ENCODE measurements at regions not wholly inside any gene's neighbourhood (a gene's known extent, or its start where the extent isn't known, plus 50 kb on each side); places are given as distances from the start of the nearest gene placed in this dataset.

DNA sequence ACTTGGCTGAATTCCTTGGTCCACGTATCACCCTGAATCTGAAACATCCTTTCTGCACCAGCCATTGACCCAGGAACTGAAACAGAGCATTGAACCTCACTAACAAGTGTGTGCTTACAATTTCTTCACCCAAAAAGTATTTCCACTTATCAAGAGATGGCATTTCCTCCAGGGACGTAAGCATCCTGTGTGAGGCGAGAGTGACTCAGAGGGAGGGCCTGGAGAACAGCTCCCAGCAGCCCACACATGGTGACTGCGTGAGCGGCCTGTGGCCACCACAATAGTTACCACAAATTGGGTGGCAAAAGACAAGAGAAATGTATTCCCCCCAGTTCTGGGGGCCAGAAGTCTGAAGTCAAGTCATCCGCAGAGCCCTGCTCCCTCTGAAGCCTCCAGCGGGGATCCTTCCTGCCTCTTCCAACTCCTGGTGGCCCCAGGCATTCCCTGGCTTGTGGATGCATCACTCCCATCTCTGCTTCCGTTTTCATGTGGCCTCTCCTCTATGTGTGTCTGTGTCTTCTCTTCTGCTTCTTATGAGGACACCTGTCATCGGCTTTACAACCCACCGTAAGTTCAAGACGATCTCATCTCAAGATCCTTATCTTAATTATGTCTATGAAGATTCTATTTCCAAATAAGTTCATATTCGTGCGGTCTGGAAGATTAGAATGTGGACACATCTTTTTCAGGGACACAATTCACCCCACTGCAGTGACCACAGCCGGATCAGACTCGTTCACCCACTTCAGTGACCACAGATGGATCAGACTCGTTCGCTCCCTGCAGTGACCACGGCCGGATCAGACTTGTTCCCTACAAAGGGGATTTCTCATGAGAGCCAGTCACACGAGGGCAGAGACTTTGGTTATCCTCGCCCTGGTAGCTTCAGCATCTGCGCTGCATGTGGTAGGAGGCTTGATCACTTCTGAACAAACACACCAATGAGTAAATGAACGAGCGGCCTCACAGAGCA, 122.6 kb upstream of the FOXF1 start:
- in situ Hi-C loops (cut with MboI; ENCODE audit: low pct_unique_long_range_greater_than_20kb, low sequenced_read_pairs, unreplicated experiment), result no loop called here
- TF ChIP-seq, protein P1, sequence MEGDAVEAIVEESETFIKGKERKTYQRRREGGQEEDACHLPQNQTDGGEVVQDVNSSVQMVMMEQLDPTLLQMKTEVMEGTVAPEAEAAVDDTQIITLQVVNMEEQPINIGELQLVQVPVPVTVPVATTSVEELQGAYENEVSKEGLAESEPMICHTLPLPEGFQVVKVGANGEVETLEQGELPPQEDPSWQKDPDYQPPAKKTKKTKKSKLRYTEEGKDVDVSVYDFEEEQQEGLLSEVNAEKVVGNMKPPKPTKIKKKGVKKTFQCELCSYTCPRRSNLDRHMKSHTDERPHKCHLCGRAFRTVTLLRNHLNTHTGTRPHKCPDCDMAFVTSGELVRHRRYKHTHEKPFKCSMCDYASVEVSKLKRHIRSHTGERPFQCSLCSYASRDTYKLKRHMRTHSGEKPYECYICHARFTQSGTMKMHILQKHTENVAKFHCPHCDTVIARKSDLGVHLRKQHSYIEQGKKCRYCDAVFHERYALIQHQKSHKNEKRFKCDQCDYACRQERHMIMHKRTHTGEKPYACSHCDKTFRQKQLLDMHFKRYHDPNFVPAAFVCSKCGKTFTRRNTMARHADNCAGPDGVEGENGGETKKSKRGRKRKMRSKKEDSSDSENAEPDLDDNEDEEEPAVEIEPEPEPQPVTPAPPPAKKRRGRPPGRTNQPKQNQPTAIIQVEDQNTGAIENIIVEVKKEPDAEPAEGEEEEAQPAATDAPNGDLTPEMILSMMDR (IDR thresholded peaks at IDR 0.05; ENCODE audit: extremely low read depth, insufficient read depth, missing control alignments), result no peak
- DNase-seq (ENCODE audit: low spot score), result no peak

DNA sequence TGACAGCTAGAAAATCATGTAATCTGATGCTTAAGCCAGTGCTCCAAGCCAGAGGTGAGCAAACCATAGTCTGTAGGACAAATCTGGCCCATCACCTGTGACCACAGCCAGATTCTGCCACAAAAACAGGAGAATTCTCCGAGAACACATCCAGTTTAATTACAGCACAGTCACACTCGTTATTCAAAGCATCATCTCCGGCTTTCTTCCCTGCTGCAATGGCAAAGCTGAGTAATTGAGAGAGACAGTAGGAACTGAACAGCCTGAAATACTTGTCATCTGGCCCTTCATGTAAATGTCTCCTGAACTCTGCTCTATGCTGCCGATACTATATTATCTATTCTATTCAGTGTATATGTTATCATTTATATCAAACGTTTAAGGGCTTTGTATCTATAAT, 121.4 kb upstream of the FOXF1 start:
- in situ Hi-C loops (cut with MboI; ENCODE audit: low pct_unique_long_range_greater_than_20kb, low sequenced_read_pairs, unreplicated experiment), result no loop called here
- DNase-seq (ENCODE audit: low spot score), result no peak
- TF ChIP-seq, protein P1 (IDR thresholded peaks at IDR 0.05; ENCODE audit: extremely low read depth, insufficient read depth, missing control alignments), result no peak

DNA sequence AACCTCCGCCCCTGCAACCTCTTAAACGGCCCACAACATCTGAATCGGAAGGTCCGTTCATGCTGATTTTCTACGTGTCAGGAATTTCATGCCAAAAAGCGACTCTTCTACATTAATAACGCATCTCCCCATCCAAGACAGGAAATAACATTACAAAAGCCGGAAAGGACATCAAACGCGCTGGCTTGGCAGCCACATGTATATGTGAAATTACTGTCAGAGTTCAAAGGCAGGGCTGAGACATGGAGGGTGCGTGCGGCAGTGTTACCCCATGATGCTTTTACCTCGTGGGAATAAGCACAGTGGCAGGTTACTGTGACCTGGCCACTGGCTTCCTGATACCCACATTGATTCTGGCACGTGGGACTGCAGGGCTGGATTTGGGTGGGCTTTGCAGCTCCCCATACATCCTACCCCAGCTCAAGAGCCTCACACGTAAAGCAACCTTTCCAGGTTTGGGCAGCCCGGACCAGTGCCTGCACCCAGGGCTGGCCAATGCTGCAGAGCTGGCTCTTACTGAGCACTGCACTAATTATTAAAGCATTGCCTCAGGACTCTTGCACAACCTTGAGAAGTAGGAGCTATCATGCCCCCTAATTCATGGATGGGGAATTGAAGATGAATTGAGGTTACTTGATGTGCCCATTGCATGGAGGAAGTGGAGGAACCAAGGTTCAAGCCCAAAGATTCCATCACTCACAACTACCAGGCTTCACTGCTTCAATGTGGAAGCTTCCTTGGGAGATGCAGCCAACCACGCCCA, 120.6 kb upstream of the FOXF1 start:
- in situ Hi-C loops (cut with MboI; ENCODE audit: low pct_unique_long_range_greater_than_20kb, low sequenced_read_pairs, unreplicated experiment), result no loop called here
- TF ChIP-seq, protein P1 (IDR thresholded peaks at IDR 0.05; ENCODE audit: extremely low read depth, insufficient read depth, missing control alignments), result no peak
- DNase-seq (ENCODE audit: low spot score), result no peak

DNA sequence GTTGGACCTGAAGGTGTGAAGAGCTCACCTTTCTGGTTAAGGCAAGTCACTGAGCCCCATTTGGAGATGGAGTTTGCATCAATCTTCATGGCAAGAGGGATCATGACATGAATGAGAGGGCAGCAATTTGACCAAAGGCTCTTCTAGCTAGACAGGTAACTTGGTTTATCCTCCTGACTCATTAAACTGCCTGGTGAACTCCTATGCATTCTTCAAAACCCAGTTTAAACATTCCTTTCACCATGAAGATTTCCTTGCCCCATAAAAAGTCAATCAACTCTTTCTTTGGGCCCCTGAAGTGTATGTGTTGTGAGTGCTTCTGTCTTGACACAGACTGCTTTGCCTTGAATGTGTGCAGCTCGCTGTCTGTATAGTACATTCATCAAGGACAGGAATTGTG, 120.0 kb upstream of the FOXF1 start:
- DNase-seq (ENCODE audit: low spot score), result no peak
- in situ Hi-C loops (cut with MboI; ENCODE audit: low pct_unique_long_range_greater_than_20kb, low sequenced_read_pairs, unreplicated experiment), result no loop called here
- TF ChIP-seq, protein P1 (IDR thresholded peaks at IDR 0.05; ENCODE audit: extremely low read depth, insufficient read depth, missing control alignments), result no peak

DNA sequence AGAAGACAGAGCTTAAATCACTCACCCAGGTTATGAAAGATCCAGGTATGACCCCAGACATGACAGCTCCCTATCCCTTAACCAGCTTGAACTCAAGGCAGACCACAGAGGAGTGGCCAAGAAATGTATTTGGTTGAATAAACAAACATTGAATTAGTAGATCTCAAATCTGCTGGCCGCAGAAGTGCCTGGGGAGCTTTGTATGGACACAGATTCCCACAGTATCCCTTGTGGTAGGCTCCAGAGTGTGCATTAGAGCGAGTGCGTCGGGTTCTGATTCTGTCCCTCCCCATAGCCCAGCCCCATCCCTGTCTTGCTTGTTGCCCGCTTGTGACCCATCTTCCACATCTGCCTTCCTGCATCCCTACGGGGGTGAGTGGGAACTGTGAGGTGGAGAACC, 118.8 kb upstream of the FOXF1 start:
- in situ Hi-C loops (cut with MboI; ENCODE audit: low pct_unique_long_range_greater_than_20kb, low sequenced_read_pairs, unreplicated experiment), result no loop called here
- TF ChIP-seq, protein P1 (IDR thresholded peaks at IDR 0.05; ENCODE audit: extremely low read depth, insufficient read depth, missing control alignments), result no peak
- DNase-seq (ENCODE audit: low spot score), result no peak

DNA sequence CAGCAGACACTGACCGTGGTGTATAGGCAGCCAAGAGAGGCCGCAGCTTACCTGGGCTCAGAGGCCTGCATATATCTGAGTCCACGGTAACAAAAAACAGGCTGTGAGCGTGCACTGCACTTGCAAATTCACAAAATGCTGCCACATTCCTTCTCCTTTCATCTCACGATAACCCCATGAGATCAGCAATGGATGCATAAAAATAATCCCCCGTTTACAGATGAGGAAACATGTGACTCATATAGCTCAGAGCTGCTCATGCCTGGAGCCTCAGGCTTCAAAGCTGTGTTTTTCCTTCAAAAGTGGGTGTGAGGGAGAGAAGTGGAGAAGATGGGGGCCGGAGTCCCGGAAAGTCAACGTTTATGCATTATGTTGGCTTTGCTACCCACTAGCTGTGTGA, 118.3 kb upstream of the FOXF1 start:
- TF ChIP-seq, protein P1 (IDR thresholded peaks at IDR 0.05; ENCODE audit: extremely low read depth, insufficient read depth, missing control alignments), result no peak
- in situ Hi-C loops (cut with MboI; ENCODE audit: low pct_unique_long_range_greater_than_20kb, low sequenced_read_pairs, unreplicated experiment), result no loop called here
- no peak for DNase-seq (ENCODE audit: low spot score)

Measured in GM13977 (cell line).